HepG2 (cell line): ENCODE measurements at regions not wholly inside any gene's neighbourhood (a gene's known extent, or its start where the extent isn't known, plus 50 kb on each side); places are given as distances from the start of the nearest gene placed in this dataset.
A peak's percentile ranks its signal among the peaks of the same experiment; 100 is the strongest.

Experiments used
- AKAP8 ChIP-seq: sonication (generic); formaldehyde crosslinking; IDR thresholded peaks from 2 replicates; pipeline ENCODE4 v1.5.1; 2020; ENCODE audit warnings: mild to moderate bottlenecking, missing genetic modification reagents
- EEA1 ChIP-seq: sonication (generic); formaldehyde crosslinking; IDR thresholded peaks from 2 replicates; pipeline ENCODE4 v1.5.1; 2020; ENCODE audit warnings: mild to moderate bottlenecking, missing genetic modification reagents, borderline replicate concordance
- ELF4 ChIP-seq: sonication (generic); formaldehyde crosslinking; IDR thresholded peaks from 2 replicates; pipeline ENCODE4 v1.5.0; 2020; ENCODE audit warnings: missing genetic modification reagents, mild to moderate bottlenecking, moderate library complexity, borderline replicate concordance
- HNF4A ChIP-seq: sonication (generic); formaldehyde crosslinking; IDR thresholded peaks from 2 replicates; pipeline ENCODE4 v1.4.0; 2020; ENCODE audit warnings: missing genetic modification reagents
- ZNF549 ChIP-seq: sonication (generic); formaldehyde crosslinking; IDR thresholded peaks from 2 replicates; pipeline ENCODE4 v1.5.0; 2020; ENCODE audit warnings: missing genetic modification reagents
- ZNF607 ChIP-seq: sonication (generic); formaldehyde crosslinking; IDR thresholded peaks from 2 replicates; pipeline ENCODE4 v1.5.1; 2020; ENCODE audit warnings: missing genetic modification reagents, mild to moderate bottlenecking, borderline replicate concordance
- ZNF614 ChIP-seq: IDR thresholded peaks from 2 replicates; pipeline ENCODE4 v1.6.1; 2018; ENCODE audit warnings: missing biosample characterization, missing genetic modification reagents, inconsistent platforms, borderline replicate concordance
- ZNF775 ChIP-seq: sonication (generic); formaldehyde crosslinking; IDR thresholded peaks from 2 replicates; pipeline ENCODE4 v1.4.0; 2020; ENCODE audit warnings: missing genetic modification reagents, mild to moderate bottlenecking, moderate library complexity, borderline replicate concordance
- ZNF839 ChIP-seq: sonication (generic); formaldehyde crosslinking; IDR thresholded peaks from 2 replicates; pipeline ENCODE4 v1.4.0; 2020; ENCODE audit warnings: missing genetic modification reagents, mild to moderate bottlenecking, borderline replicate concordance
- TF ChIP-seq, protein P1 (sequence below): IDR thresholded peaks from 2 replicates; pipeline ENCODE4 v1.6.1; 2016; ENCODE audit warnings: low read depth, missing genetic modification reagents, missing compliant biosample characterization
- TF ChIP-seq, protein P2 (sequence below): IDR thresholded peaks from 2 replicates; pipeline ENCODE4 v1.6.1; 2016; ENCODE audit warnings: low read depth
- TF ChIP-seq, protein P3 (sequence below): sonication (generic); formaldehyde crosslinking; IDR thresholded peaks from 2 replicates; pipeline ENCODE4 v1.4.0; 2020; ENCODE audit warnings: mild to moderate bottlenecking, missing genetic modification reagents
- TF ChIP-seq, protein P4 (sequence below): sonication (generic); formaldehyde crosslinking; IDR thresholded peaks from 2 replicates; pipeline ENCODE4 v1.5.0; 2020; ENCODE audit warnings: missing genetic modification reagents
- TF ChIP-seq, protein P5 (sequence below): fragments of 450-650 bp; IDR thresholded peaks from 2 replicates; pipeline ENCODE4 v1.6.1; 2017; ENCODE audit warnings: mild to moderate bottlenecking
- TF ChIP-seq, protein P6 (sequence below): sonication (generic); formaldehyde crosslinking; IDR thresholded peaks from 2 replicates; pipeline ENCODE4 v1.5.0; 2020; ENCODE audit warnings: mild to moderate bottlenecking, missing genetic modification reagents, moderate library complexity

DNA sequence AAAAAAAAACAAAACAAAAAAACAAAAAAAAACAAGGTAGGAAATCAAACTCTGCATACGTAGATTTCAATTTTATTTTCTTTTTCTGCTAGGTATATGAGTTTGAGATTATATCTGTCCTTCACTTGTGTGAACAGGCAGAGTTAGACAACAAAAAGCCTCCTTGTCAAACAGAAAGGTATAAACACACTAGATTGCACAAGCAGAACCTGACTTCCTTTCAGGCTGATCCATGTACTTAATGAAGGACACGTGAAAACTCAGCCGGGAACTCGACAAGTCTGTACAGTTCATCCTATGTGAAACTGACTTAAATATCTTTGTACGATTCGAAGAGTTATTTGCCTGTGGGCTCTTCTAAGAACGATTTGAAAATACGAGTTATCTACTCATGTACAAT lies 254.1 kb downstream of the ARL4A start (continued):
- TF ChIP-seq, protein P1, sequence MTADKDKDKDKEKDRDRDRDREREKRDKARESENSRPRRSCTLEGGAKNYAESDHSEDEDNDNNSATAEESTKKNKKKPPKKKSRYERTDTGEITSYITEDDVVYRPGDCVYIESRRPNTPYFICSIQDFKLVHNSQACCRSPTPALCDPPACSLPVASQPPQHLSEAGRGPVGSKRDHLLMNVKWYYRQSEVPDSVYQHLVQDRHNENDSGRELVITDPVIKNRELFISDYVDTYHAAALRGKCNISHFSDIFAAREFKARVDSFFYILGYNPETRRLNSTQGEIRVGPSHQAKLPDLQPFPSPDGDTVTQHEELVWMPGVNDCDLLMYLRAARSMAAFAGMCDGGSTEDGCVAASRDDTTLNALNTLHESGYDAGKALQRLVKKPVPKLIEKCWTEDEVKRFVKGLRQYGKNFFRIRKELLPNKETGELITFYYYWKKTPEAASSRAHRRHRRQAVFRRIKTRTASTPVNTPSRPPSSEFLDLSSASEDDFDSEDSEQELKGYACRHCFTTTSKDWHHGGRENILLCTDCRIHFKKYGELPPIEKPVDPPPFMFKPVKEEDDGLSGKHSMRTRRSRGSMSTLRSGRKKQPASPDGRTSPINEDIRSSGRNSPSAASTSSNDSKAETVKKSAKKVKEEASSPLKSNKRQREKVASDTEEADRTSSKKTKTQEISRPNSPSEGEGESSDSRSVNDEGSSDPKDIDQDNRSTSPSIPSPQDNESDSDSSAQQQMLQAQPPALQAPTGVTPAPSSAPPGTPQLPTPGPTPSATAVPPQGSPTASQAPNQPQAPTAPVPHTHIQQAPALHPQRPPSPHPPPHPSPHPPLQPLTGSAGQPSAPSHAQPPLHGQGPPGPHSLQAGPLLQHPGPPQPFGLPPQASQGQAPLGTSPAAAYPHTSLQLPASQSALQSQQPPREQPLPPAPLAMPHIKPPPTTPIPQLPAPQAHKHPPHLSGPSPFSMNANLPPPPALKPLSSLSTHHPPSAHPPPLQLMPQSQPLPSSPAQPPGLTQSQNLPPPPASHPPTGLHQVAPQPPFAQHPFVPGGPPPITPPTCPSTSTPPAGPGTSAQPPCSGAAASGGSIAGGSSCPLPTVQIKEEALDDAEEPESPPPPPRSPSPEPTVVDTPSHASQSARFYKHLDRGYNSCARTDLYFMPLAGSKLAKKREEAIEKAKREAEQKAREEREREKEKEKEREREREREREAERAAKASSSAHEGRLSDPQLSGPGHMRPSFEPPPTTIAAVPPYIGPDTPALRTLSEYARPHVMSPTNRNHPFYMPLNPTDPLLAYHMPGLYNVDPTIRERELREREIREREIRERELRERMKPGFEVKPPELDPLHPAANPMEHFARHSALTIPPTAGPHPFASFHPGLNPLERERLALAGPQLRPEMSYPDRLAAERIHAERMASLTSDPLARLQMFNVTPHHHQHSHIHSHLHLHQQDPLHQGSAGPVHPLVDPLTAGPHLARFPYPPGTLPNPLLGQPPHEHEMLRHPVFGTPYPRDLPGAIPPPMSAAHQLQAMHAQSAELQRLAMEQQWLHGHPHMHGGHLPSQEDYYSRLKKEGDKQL = peak; percentile 92
- TF ChIP-seq, protein P2, sequence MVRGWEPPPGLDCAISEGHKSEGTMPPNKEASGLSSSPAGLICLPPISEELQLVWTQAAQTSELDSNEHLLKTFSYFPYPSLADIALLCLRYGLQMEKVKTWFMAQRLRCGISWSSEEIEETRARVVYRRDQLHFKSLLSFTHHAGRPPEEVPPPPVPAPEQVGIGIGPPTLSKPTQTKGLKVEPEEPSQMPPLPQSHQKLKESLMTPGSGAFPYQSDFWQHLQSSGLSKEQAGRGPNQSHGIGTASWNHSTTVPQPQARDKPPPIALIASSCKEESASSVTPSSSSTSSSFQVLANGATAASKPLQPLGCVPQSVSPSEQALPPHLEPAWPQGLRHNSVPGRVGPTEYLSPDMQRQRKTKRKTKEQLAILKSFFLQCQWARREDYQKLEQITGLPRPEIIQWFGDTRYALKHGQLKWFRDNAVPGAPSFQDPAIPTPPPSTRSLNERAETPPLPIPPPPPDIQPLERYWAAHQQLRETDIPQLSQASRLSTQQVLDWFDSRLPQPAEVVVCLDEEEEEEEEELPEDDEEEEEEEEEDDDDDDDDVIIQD = peak; percentile 50; the same call in 1 of the 2 replicates
- TF ChIP-seq ELF4 (CRISPR knock-in tag) = no peak
- peak; percentile 75 for TF ChIP-seq HNF4A (CRISPR knock-in tag)
- TF ChIP-seq ZNF614 (CRISPR knock-in tag) = 0 out of 2 replicates have a peak, but pooled peaks have one; percentile 67
- TF ChIP-seq, protein P3, sequence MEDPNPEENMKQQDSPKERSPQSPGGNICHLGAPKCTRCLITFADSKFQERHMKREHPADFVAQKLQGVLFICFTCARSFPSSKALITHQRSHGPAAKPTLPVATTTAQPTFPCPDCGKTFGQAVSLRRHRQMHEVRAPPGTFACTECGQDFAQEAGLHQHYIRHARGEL (CRISPR knock-in tag) = no peak
- TF ChIP-seq ZNF839 (CRISPR knock-in tag) = no peak
- no peak for TF ChIP-seq EEA1 (CRISPR knock-in tag)
- no peak for TF ChIP-seq ZNF549 (CRISPR knock-in tag)
- TF ChIP-seq, protein P4, sequence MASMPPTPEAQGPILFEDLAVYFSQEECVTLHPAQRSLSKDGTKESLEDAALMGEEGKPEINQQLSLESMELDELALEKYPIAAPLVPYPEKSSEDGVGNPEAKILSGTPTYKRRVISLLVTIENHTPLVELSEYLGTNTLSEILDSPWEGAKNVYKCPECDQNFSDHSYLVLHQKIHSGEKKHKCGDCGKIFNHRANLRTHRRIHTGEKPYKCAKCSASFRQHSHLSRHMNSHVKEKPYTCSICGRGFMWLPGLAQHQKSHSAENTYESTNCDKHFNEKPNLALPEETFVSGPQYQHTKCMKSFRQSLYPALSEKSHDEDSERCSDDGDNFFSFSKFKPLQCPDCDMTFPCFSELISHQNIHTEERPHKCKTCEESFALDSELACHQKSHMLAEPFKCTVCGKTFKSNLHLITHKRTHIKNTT = no peak
- TF ChIP-seq ZNF775 (CRISPR knock-in tag) = no peak
- TF ChIP-seq, protein P5, sequence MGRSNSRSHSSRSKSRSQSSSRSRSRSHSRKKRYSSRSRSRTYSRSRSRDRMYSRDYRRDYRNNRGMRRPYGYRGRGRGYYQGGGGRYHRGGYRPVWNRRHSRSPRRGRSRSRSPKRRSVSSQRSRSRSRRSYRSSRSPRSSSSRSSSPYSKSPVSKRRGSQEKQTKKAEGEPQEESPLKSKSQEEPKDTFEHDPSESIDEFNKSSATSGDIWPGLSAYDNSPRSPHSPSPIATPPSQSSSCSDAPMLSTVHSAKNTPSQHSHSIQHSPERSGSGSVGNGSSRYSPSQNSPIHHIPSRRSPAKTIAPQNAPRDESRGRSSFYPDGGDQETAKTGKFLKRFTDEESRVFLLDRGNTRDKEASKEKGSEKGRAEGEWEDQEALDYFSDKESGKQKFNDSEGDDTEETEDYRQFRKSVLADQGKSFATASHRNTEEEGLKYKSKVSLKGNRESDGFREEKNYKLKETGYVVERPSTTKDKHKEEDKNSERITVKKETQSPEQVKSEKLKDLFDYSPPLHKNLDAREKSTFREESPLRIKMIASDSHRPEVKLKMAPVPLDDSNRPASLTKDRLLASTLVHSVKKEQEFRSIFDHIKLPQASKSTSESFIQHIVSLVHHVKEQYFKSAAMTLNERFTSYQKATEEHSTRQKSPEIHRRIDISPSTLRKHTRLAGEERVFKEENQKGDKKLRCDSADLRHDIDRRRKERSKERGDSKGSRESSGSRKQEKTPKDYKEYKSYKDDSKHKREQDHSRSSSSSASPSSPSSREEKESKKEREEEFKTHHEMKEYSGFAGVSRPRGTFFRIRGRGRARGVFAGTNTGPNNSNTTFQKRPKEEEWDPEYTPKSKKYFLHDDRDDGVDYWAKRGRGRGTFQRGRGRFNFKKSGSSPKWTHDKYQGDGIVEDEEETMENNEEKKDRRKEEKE = no peak
- TF ChIP-seq, protein P6, sequence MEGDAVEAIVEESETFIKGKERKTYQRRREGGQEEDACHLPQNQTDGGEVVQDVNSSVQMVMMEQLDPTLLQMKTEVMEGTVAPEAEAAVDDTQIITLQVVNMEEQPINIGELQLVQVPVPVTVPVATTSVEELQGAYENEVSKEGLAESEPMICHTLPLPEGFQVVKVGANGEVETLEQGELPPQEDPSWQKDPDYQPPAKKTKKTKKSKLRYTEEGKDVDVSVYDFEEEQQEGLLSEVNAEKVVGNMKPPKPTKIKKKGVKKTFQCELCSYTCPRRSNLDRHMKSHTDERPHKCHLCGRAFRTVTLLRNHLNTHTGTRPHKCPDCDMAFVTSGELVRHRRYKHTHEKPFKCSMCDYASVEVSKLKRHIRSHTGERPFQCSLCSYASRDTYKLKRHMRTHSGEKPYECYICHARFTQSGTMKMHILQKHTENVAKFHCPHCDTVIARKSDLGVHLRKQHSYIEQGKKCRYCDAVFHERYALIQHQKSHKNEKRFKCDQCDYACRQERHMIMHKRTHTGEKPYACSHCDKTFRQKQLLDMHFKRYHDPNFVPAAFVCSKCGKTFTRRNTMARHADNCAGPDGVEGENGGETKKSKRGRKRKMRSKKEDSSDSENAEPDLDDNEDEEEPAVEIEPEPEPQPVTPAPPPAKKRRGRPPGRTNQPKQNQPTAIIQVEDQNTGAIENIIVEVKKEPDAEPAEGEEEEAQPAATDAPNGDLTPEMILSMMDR (CRISPR knock-in tag) = no peak
- TF ChIP-seq ZNF607 = no peak
- no peak for TF ChIP-seq AKAP8
